ENCODE measurements at regions not wholly inside any gene's neighbourhood (a gene's known extent, or its start where the extent isn't known, plus 50 kb on each side); places are given as distances from the start of the nearest gene placed in this dataset.
"Not testable (repeated sequence)": the region's sequence is repeated elsewhere in the genome, so short reads cannot be mapped to it uniquely, and the experiment has no call there.

GRCh38 chr14:28820677-28821076, 54.1 kb downstream of the FOXG1 start:
- no peak for TF ChIP-seq CTCF (IDR thresholded peaks at IDR 0.05; ENCODE audit: borderline replicate concordance, control extremely low read depth, extremely low read depth, insufficient read depth, missing control alignments)
- DNase-seq (ENCODE audit: low spot score) = no peak
- in situ Hi-C loops (cut with MboI; ENCODE audit: low sequenced_read_pairs, unreplicated experiment) = no loop called here

- TF ChIP-seq CTCF (IDR thresholded peaks at IDR 0.05; ENCODE audit: borderline replicate concordance, control extremely low read depth, extremely low read depth, insufficient read depth, missing control alignments) = no peak
- in situ Hi-C loops (cut with MboI; ENCODE audit: low sequenced_read_pairs, unreplicated experiment) = no loop called here
- DNase-seq (ENCODE audit: low spot score) = no peak
These were observed 55.4 kb downstream of the FOXG1 start for GRCh38 chr14:28821993-28822392.

- no peak for DNase-seq (ENCODE audit: low spot score)
- TF ChIP-seq CTCF (IDR thresholded peaks at IDR 0.05; ENCODE audit: borderline replicate concordance, control extremely low read depth, extremely low read depth, insufficient read depth, missing control alignments) = no peak
- in situ Hi-C loops (cut with MboI; ENCODE audit: low sequenced_read_pairs, unreplicated experiment) = no loop called here
These were observed 56.7 kb downstream of the FOXG1 start for GRCh38 chr14:28823245-28823644.

GRCh38 chr14:28830115-28830534, 63.5 kb downstream of the FOXG1 start:
- DNase-seq (ENCODE audit: low spot score) = no peak
- no peak for TF ChIP-seq CTCF (IDR thresholded peaks at IDR 0.05; ENCODE audit: borderline replicate concordance, control extremely low read depth, extremely low read depth, insufficient read depth, missing control alignments)
- in situ Hi-C loops (cut with MboI; ENCODE audit: low sequenced_read_pairs, unreplicated experiment) = no loop called here

- peak; percentile 63 for DNase-seq (ENCODE audit: low spot score)
- no peak for TF ChIP-seq CTCF (IDR thresholded peaks at IDR 0.05; ENCODE audit: borderline replicate concordance, control extremely low read depth, extremely low read depth, insufficient read depth, missing control alignments)
- in situ Hi-C loops (cut with MboI; ENCODE audit: low sequenced_read_pairs, unreplicated experiment) = no loop called here
These were observed 64.5 kb downstream of the FOXG1 start for GRCh38 chr14:28831126-28831525.

- DNase-seq (ENCODE audit: low spot score); in situ Hi-C loops (cut with MboI; ENCODE audit: low sequenced_read_pairs, unreplicated experiment): not testable (repeated sequence)
These were observed 76.0 kb downstream of the FOXG1 start for GRCh38 chr14:28842569-28842968.

- in situ Hi-C loops (cut with MboI; ENCODE audit: low sequenced_read_pairs, unreplicated experiment) = no loop called here
- no peak for DNase-seq (ENCODE audit: low spot score)
- no peak for TF ChIP-seq CTCF (IDR thresholded peaks at IDR 0.05; ENCODE audit: borderline replicate concordance, control extremely low read depth, extremely low read depth, insufficient read depth, missing control alignments)
These were observed 101.0 kb downstream of the FOXG1 start for GRCh38 chr14:28867571-28867970.

Measured in GM13976 (cell line).